Bone marrow (tissue), 2 donors: ENCODE measurements at regions not wholly inside any gene's neighbourhood (a gene's known extent, or its start where the extent isn't known, plus 50 kb on each side); places are given as distances from the start of the nearest gene placed in this dataset.

Experiments used
- DNase-seq, 2 donors: peaks; one replicate each; lab custom pipeline; 2025; lab: John Stamatoyannopoulos, UW

- DNase-seq = no peak
These were observed 138.5 kb upstream of the NCAM1 start for GRCh38 chr11:112822478-112823274.

GRCh38 chr11:112826026-112826425, 135.2 kb upstream of the NCAM1 start:
- no peak for DNase-seq

GRCh38 chr11:112826788-112827187, 134.4 kb upstream of the NCAM1 start:
- DNase-seq = no peak

GRCh38 chr11:112828421-112828820, 132.8 kb upstream of the NCAM1 start:
- no peak for DNase-seq

GRCh38 chr11:112829971-112830654, 131.1 kb upstream of the NCAM1 start:
- no peak for DNase-seq

- DNase-seq = no peak
These were observed 130.2 kb upstream of the NCAM1 start for GRCh38 chr11:112831041-112831440.

- DNase-seq = no peak
These were observed 129.1 kb upstream of the NCAM1 start for GRCh38 chr11:112831969-112832766.

- no peak for DNase-seq
These were observed 126.9 kb upstream of the NCAM1 start for GRCh38 chr11:112834277-112834755.

GRCh38 chr11:112835591-112836255, 125.5 kb upstream of the NCAM1 start:
- no peak for DNase-seq

GRCh38 chr11:112836256-112836602, 125.0 kb upstream of the NCAM1 start:
- no peak for DNase-seq

GRCh38 chr11:112837162-112837826, 123.9 kb upstream of the NCAM1 start:
- no peak for DNase-seq

- no peak for DNase-seq
These were observed 122.2 kb upstream of the NCAM1 start for GRCh38 chr11:112839051-112839450.

- DNase-seq = no peak
These were observed 119.5 kb upstream of the NCAM1 start for GRCh38 chr11:112841729-112842128.

GRCh38 chr11:112842151-112842550, 119.1 kb upstream of the NCAM1 start:
- no peak for DNase-seq

- no peak for DNase-seq
These were observed 116.7 kb upstream of the NCAM1 start for GRCh38 chr11:112844517-112844916.

GRCh38 chr11:112847568-112847967, 113.7 kb upstream of the NCAM1 start:
- no peak for DNase-seq

- DNase-seq = no peak
These were observed 108.9 kb upstream of the NCAM1 start for GRCh38 chr11:112852143-112852866.

GRCh38 chr11:112856133-112856532, 105.1 kb upstream of the NCAM1 start:
- DNase-seq = no peak

GRCh38 chr11:112856591-112856990, 104.6 kb upstream of the NCAM1 start:
- no peak for DNase-seq

- DNase-seq = no peak
These were observed 102.8 kb upstream of the NCAM1 start for GRCh38 chr11:112858289-112859023.
